ENCODE measurements at regions not wholly inside any gene's neighbourhood (a gene's known extent, or its start where the extent isn't known, plus 50 kb on each side); places are given as distances from the start of the nearest gene placed in this dataset.

DNA sequence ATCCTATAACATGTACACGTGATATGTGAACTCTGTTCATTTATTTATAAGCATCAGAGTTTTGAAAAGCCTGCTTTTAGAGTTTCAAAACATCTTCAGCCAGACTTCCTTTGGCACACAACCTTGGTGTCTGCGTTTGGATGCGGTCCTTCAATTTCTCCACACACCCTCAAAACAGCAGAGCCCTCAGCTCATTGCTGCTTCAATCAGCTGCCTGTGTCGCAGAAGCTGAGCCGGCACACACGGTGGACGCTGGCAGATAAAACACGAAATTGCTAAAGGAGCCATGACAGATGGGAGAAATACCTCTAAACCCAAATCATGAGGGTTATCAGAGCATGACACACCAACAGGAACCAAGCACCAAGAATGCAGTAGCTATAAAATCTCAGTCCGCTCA, 396.4 kb upstream of the AKR1E2 start:
- Histone ChIP-seq H3K27ac (ENCODE audit: insufficient read depth, low read depth, low read length) (no peak overlapping the region), H3K4me2 (ENCODE audit: insufficient read depth, low read length) (no peak overlapping the region), H3K4me3 (replicated peaks in 1 of 3; ENCODE audit: insufficient read depth in 1 of 3, low read depth in 1 of 3, low read length in 3 of 3) (no peak overlapping the region), H3K9ac (replicated peaks; ENCODE audit: extremely low read depth, insufficient read depth, low read length) (no peak overlapping the region), H3K36me3 (ENCODE audit: control insufficient read depth in 2 of 2, extremely low read depth in 1 of 2, insufficient read depth in 2 of 2, low read length in 2 of 2) (no peaks in the 10 kb centered on the region), H3K27me3 (ENCODE audit: control insufficient read depth in 2 of 2, insufficient read depth in 2 of 2, low read length in 2 of 2) (no peaks in the 10 kb centered on the region), H3K4me1 (ENCODE audit: control insufficient read depth, extremely low read depth, insufficient read depth, low read length) (no peaks in the 10 kb centered on the region), H3K9me1 (replicated peaks; ENCODE audit: control insufficient read depth, extremely low read depth, insufficient read depth, low read length) (no peaks in the 10 kb centered on the region), H3K79me2 (ENCODE audit: control insufficient read depth, insufficient read depth, low read length) (no peaks in the 10 kb centered on the region), H4K20me1 (replicated peaks; ENCODE audit: control insufficient read depth, extremely low read depth, insufficient read depth, low read length) (no peaks in the 10 kb centered on the region), H2AFZ (ENCODE audit: low read depth, low read length) (no peak overlapping the region), H3K9me3 (replicated peaks; ENCODE audit: control insufficient read depth, insufficient read depth, low read length) (no peaks in the 10 kb centered on the region)
- DNase-seq (ENCODE audit: low read depth, low spot score) = no peak
- CTCF ChIA-PET = no interaction called here
- no TSS peak for BruUV-seq (replicated peaks)
- no peak for FAIRE-seq
- POLR2A ChIA-PET = no interaction called here
- dilution Hi-C loops (cut with MboI; ENCODE audit: extremely low pct_ligation_motif_present, low sequenced_read_pairs) (no loop called here), intact Hi-C loops (cut with micrococcal nuclease) (no loop called here)
- TF ChIP-seq EZH2 (IDR thresholded peaks at IDR 0.05; ENCODE audit: borderline replicate concordance, low read depth, low read length, severe bottlenecking) = no peak
- TF ChIP-seq, protein P1, sequence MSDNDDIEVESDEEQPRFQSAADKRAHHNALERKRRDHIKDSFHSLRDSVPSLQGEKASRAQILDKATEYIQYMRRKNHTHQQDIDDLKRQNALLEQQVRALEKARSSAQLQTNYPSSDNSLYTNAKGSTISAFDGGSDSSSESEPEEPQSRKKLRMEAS (IDR thresholded peaks at IDR 0.05; ENCODE audit: insufficient read depth, insufficient read length) = no peak
- no peak for TF ChIP-seq POLR2A (IDR thresholded peaks at IDR 0.05; ENCODE audit: low read depth, low read length)
- TF ChIP-seq MYC (IDR thresholded peaks at IDR 0.05; ENCODE audit: low read depth, low read length) = no peak
- no peak for TF ChIP-seq FOS (IDR thresholded peaks at IDR 0.05; ENCODE audit: borderline replicate concordance, insufficient read depth, low read length)
- TF ChIP-seq JUN (IDR thresholded peaks at IDR 0.05; ENCODE audit: borderline replicate concordance, insufficient read depth, insufficient read length, low read depth) = no peak
- no peak for TF ChIP-seq GATA2 (IDR thresholded peaks at IDR 0.05; ENCODE audit: insufficient read depth, insufficient read length, low read depth, low read length)
- TF ChIP-seq, protein P2, sequence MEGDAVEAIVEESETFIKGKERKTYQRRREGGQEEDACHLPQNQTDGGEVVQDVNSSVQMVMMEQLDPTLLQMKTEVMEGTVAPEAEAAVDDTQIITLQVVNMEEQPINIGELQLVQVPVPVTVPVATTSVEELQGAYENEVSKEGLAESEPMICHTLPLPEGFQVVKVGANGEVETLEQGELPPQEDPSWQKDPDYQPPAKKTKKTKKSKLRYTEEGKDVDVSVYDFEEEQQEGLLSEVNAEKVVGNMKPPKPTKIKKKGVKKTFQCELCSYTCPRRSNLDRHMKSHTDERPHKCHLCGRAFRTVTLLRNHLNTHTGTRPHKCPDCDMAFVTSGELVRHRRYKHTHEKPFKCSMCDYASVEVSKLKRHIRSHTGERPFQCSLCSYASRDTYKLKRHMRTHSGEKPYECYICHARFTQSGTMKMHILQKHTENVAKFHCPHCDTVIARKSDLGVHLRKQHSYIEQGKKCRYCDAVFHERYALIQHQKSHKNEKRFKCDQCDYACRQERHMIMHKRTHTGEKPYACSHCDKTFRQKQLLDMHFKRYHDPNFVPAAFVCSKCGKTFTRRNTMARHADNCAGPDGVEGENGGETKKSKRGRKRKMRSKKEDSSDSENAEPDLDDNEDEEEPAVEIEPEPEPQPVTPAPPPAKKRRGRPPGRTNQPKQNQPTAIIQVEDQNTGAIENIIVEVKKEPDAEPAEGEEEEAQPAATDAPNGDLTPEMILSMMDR (IDR thresholded peaks at IDR 0.05; ENCODE audit: extremely low read depth in 1 of 2, insufficient read depth in 1 of 2, low read depth in 1 of 2, low read length in 2 of 2) = no peak
- no peak for TF ChIP-seq POLR2AphosphoS5 (IDR thresholded peaks at IDR 0.05; ENCODE audit: insufficient read depth, low read depth, low read length)
